Common myeloid progenitor, CD34-positive (primary cell): ENCODE measurements at regions not wholly inside any gene's neighbourhood (a gene's known extent, or its start where the extent isn't known, plus 50 kb on each side); places are given as distances from the start of the nearest gene placed in this dataset.
A peak's percentile ranks its signal among the peaks of the same experiment; 100 is the strongest.

ENCODE experiments used
- CTCF ChIA-PET: fragments of 350-600 bp; sonication (Branson Sonifier 250); formaldehyde crosslinking; loops from one replicate; lab custom pipeline; 2021; ENCODE audit warnings: antibody characterized with exemption; lab: Charles Lee
- POLR2A ChIA-PET: fragments of 350-600 bp; sonication (Branson Sonifier 250); formaldehyde crosslinking; loops from one replicate; lab custom pipeline; 2021; ENCODE audit warnings: antibody characterized with exemption; lab: Charles Lee
- DNase-seq, 3 donors: peaks; one replicate each; pipeline versions ENCODE4 v3.0.0 to v3.0.0-alpha.2; 2013
- H3K27ac ChIP-seq, 2 experiments: 1 replicate in 1 of 2; 2 replicates in 1 of 2; pipeline ENCODE4 v1.7.0; 2013; ENCODE audit warnings: inconsistent platforms in 2 of 2, low read length in 2 of 2, mild to moderate bottlenecking in 2 of 2, low read depth in 1 of 2, moderate library complexity in 1 of 2; ENCODE audit not compliant: severe bottlenecking in 2 of 2, insufficient read depth in 1 of 2, poor library complexity in 1 of 2
- H3K27me3 ChIP-seq, 5 experiments: replicated peaks in 2 of 5; 1 replicate in 3 of 5; 2 replicates in 2 of 5; pipeline versions ENCODE4 v1.6.1 to v1.7.0; 2013; ENCODE audit warnings: low read length in 4 of 5, mild to moderate bottlenecking in 2 of 5, moderate library complexity in 2 of 5, inconsistent platforms in 1 of 5; ENCODE audit not compliant: insufficient read depth in 5 of 5, control insufficient read depth in 4 of 5
- H3K36me3 ChIP-seq, 4 experiments: 1 replicate in 2 of 4; 2 replicates in 2 of 4; pipeline versions ENCODE4 v1.6.1 to v1.7.0; 2013; ENCODE audit warnings: low read length in 3 of 4, control low read depth in 1 of 4, mild to moderate bottlenecking in 1 of 4; ENCODE audit not compliant: control insufficient read depth in 4 of 4, insufficient read depth in 4 of 4
- H3K4me1 ChIP-seq, 4 experiments: 1 replicate in 3 of 4; 2 replicates in 1 of 4; pipeline versions ENCODE4 v1.6.1 to v1.7.1; 2013; ENCODE audit warnings: low read length in 3 of 4, mild to moderate bottlenecking in 3 of 4, control low read depth in 1 of 4, inconsistent platforms in 1 of 4, moderate library complexity in 1 of 4; ENCODE audit not compliant: control insufficient read depth in 4 of 4, insufficient read depth in 4 of 4; ENCODE audit errors: control extremely low read depth in 1 of 4
- H3K4me3 ChIP-seq, 7 experiments: 1 replicate in 4 of 7; 2 replicates in 3 of 7; pipeline versions ENCODE4 v1.5.1 to v1.7.0; 2013; ENCODE audit warnings: mild to moderate bottlenecking in 7 of 7, low read length in 6 of 7, moderate library complexity in 6 of 7, inconsistent platforms in 2 of 7, low read depth in 2 of 7, control low read depth in 1 of 7; ENCODE audit not compliant: insufficient read depth in 4 of 7, control insufficient read depth in 1 of 7; ENCODE audit errors: extremely low read depth in 1 of 7
- H3K9me3 ChIP-seq, 5 experiments: 1 replicate in 4 of 5; 2 replicates in 1 of 5; pipeline versions ENCODE4 v1.6.1 to v1.7.1; 2013; ENCODE audit warnings: low read length in 4 of 5, mild to moderate bottlenecking in 2 of 5, inconsistent platforms in 1 of 5, low read depth in 1 of 5, moderate library complexity in 1 of 5; ENCODE audit not compliant: control insufficient read depth in 4 of 5, insufficient read depth in 2 of 5; ENCODE audit errors: control extremely low read depth in 1 of 5
- WGBS: methylation state at CpG from one replicate; pipeline ENCODE4 v1.1.5; 2013; ENCODE audit not compliant: insufficient coverage; 5-methylcytosine and 5-hydroxymethylcytosine counted together

- DNase-seq, result peak in 2 of 3 donors; percentile 34 to 35
- POLR2A ChIA-PET, result no interaction called here
- Histone ChIP-seq H3K27me3 (peaks cover 0 to 59% (median 32%) of the 10 kb centered on the region in 5 experiments), H3K36me3 (no peaks in the 10 kb centered on the region), H3K4me1 (peaks cover 0 to 36% (median 27%) of the 10 kb centered on the region in 4 experiments), H3K27ac (no peak overlapping the region), H3K4me3 (peak overlapping the region in 3 of 7 experiments; percentile 46 to 63 (median 60)), H3K9me3 (no peaks in the 10 kb centered on the region)
- WGBS, result 52% methylated on average over 12 of the region's 22 CpGs
- CTCF ChIA-PET, result interaction anchor here (0.6 to 1.6 kb wide), 4 partner anchors 9 to 226 kb away, joined by 3 to 5 read pairs (median 4); no protein-coding TSS in a partner anchor
Measured at GRCh38 chr6:44003345-44004061, 123.7 kb downstream of the MRPL14 start.

- WGBS, result 3% methylated on average over 32 of the region's 76 CpGs
- POLR2A ChIA-PET, result no interaction called here
- H3K27me3 ChIP-seq, result peaks cover 0 to 59% (median 32%) of the 10 kb centered on the region in 5 experiments
- H3K36me3 ChIP-seq, result no peaks in the 10 kb centered on the region
- H3K4me1 ChIP-seq, result peaks cover 0 to 32% (median 27%) of the 10 kb centered on the region in 4 experiments
- no peaks in the 10 kb centered on the region for H3K9me3 ChIP-seq
- no peak overlapping the region for H3K27ac ChIP-seq
- peak; percentile 63 to 80 (median 75) for DNase-seq
- H3K4me3 ChIP-seq, result peak overlapping the region in 4 of 7 experiments; percentile 23 to 63 (median 53)
- CTCF ChIA-PET, result interaction anchor here (1.1 to 1.6 kb wide), 2 partner anchors 12 to 226 kb away, joined by 3 to 5 read pairs; no protein-coding TSS in a partner anchor
Measured at GRCh38 chr6:44002593-44003344, 124.5 kb downstream of the MRPL14 start.

- WGBS, result 2% methylated on average over 32 of the region's 37 CpGs
- Histone ChIP-seq H3K27me3 (peaks cover 0 to 59% (median 32%) of the 10 kb centered on the region in 5 experiments), H3K4me1 (peaks cover 0 to 30% (median 27%) of the 10 kb centered on the region in 4 experiments), H3K36me3 (no peaks in the 10 kb centered on the region), H3K4me3 (peak overlapping the region in 3 of 7 experiments; percentile 42 to 60 (median 46)), H3K9me3 (no peaks in the 10 kb centered on the region), H3K27ac (no peak overlapping the region)
- CTCF ChIA-PET, result no interaction called here
- POLR2A ChIA-PET, result no interaction called here
- no peak for DNase-seq
Measured at GRCh38 chr6:44002067-44002592, 125.1 kb downstream of the MRPL14 start.

GRCh38 chr6:44001318-44002066 lies 125.8 kb downstream of the MRPL14 start:
- H3K27me3 ChIP-seq, result peaks cover 0 to 56% (median 30%) of the 10 kb centered on the region in 5 experiments
- POLR2A ChIA-PET, result no interaction called here
- H3K27ac ChIP-seq, result no peak overlapping the region
- 44% methylated on average over 10 of the region's 12 CpGs for WGBS
- DNase-seq, result peak in 2 of 3 donors; percentile 49 to 54
- peaks cover 0 to 30% (median 27%) of the 10 kb centered on the region in 4 experiments for H3K4me1 ChIP-seq
- peak overlapping the region in 1 of 7 experiments; percentile 58 for H3K4me3 ChIP-seq
- CTCF ChIA-PET, result interaction anchor here (1.4 kb wide), 2 partner anchors 48 to 73 kb away, joined by 5 read pairs; no protein-coding TSS in a partner anchor
- no peaks in the 10 kb centered on the region for H3K36me3 ChIP-seq
- H3K9me3 ChIP-seq, result no peaks in the 10 kb centered on the region

GRCh38 chr6:44000164-44000842 lies 126.9 kb downstream of the MRPL14 start:
- WGBS, result 48% methylated on average over 11 of the region's 14 CpGs
- Histone ChIP-seq H3K4me3 (peak overlapping the region in 1 of 7 experiments; percentile 58), H3K27me3 (peaks cover 0 to 45% (median 28%) of the 10 kb centered on the region in 5 experiments), H3K27ac (no peak overlapping the region), H3K4me1 (peaks cover 0 to 30% (median 27%) of the 10 kb centered on the region in 4 experiments), H3K36me3 (no peaks in the 10 kb centered on the region), H3K9me3 (no peaks in the 10 kb centered on the region)
- ChIA-PET POLR2A (interaction anchor here (0.5 kb wide), 1 partner anchor 189 kb away, joined by 3 read pairs; no protein-coding TSS in a partner anchor), CTCF (interaction anchor here (1.4 kb wide), 2 partner anchors 46 to 74 kb away, joined by 5 read pairs; no protein-coding TSS in a partner anchor)
- peak; percentile 66 to 92 (median 89) for DNase-seq

- ChIA-PET POLR2A (no interaction called here), CTCF (no interaction called here)
- Histone ChIP-seq H3K9me3 (no peaks in the 10 kb centered on the region), H3K36me3 (no peaks in the 10 kb centered on the region), H3K27ac (no peak overlapping the region), H3K27me3 (peaks cover 0 to 38% (median 25%) of the 10 kb centered on the region in 5 experiments), H3K4me1 (peaks cover 0 to 30% (median 27%) of the 10 kb centered on the region in 4 experiments), H3K4me3 (peak overlapping the region in 1 of 7 experiments; percentile 58)
- WGBS, result no CpG with 5 or more reads among the region's 4 CpGs
- no peak for DNase-seq
Measured at GRCh38 chr6:43999628-44000027, 127.6 kb downstream of the MRPL14 start.
